ENCODE measurements at regions not wholly inside any gene's neighbourhood (a gene's known extent, or its start where the extent isn't known, plus 50 kb on each side); places are given as distances from the start of the nearest gene placed in this dataset.

- Histone ChIP-seq H3K36me3 (no peaks in the 10 kb centered on the region), H3K9me3 (no peaks in the 10 kb centered on the region), H3K27ac (no peak overlapping the region), H3K4me1 (ENCODE audit: control insufficient read depth in 1 of 2, insufficient read depth in 1 of 2, low read depth in 1 of 2, low read length in 1 of 2) (peaks cover 7% of the 10 kb centered on the region in 2 experiments), H3K27me3 (no peaks in the 10 kb centered on the region), H3K4me3 (ENCODE audit: low read depth in 1 of 2, low read length in 1 of 2) (no peak overlapping the region)
- TF ChIP-seq, protein P1, sequence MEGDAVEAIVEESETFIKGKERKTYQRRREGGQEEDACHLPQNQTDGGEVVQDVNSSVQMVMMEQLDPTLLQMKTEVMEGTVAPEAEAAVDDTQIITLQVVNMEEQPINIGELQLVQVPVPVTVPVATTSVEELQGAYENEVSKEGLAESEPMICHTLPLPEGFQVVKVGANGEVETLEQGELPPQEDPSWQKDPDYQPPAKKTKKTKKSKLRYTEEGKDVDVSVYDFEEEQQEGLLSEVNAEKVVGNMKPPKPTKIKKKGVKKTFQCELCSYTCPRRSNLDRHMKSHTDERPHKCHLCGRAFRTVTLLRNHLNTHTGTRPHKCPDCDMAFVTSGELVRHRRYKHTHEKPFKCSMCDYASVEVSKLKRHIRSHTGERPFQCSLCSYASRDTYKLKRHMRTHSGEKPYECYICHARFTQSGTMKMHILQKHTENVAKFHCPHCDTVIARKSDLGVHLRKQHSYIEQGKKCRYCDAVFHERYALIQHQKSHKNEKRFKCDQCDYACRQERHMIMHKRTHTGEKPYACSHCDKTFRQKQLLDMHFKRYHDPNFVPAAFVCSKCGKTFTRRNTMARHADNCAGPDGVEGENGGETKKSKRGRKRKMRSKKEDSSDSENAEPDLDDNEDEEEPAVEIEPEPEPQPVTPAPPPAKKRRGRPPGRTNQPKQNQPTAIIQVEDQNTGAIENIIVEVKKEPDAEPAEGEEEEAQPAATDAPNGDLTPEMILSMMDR (IDR thresholded peaks at IDR 0.05) = no peak
Measured at GRCh38 chr4:100929758-100930157, 411.9 kb upstream of the EMCN start.

GRCh38 chr4:100929135-100929534, 411.3 kb upstream of the EMCN start:
- H3K4me1 ChIP-seq (ENCODE audit: control insufficient read depth in 1 of 2, insufficient read depth in 1 of 2, low read depth in 1 of 2, low read length in 1 of 2) = peaks cover 7% of the 10 kb centered on the region in 2 experiments
- H3K4me3 ChIP-seq (ENCODE audit: low read depth in 1 of 2, low read length in 1 of 2) = no peak overlapping the region
- TF ChIP-seq, protein P1 (IDR thresholded peaks at IDR 0.05) = no peak
- no peaks in the 10 kb centered on the region for H3K36me3 ChIP-seq
- H3K27me3 ChIP-seq = no peaks in the 10 kb centered on the region
- H3K9me3 ChIP-seq = no peaks in the 10 kb centered on the region
- no peak overlapping the region for H3K27ac ChIP-seq

DNA sequence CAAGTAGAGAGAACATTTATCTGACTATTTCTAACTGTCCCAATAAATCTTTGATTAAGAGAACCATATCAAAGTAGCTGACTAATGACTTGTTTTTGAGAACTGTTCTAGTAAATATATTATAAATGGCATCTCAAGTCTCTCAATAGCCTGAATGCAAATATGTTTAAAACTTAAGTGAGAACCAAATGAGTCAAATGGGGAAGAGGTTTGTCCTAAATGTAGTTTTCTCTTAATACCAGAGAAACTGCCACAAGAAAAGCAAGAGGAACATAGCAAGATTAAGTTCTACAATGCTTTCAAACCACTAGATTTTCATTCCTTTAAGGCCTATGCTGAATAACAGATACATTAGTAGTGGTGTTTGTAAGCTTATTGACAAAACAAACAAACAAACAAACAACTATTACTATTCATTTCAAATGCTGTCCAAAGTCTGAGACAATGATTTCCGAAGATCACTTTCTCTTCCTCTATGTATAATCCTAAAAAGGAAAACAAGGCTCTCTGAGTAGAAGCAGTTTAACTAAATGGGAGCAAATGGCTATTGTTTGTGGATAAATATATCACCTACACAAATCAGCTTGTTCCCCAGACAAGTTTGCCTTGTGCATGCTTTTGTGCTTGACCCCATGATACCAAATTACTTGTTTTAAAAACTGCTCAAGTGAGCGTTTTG, 408.4 kb upstream of the EMCN start:
- TF ChIP-seq, protein P1 (IDR thresholded peaks at IDR 0.05) = no peak
- H3K4me3 ChIP-seq (ENCODE audit: low read depth in 1 of 2, low read length in 1 of 2) = no peak overlapping the region
- H3K4me1 ChIP-seq (ENCODE audit: control insufficient read depth in 1 of 2, insufficient read depth in 1 of 2, low read depth in 1 of 2, low read length in 1 of 2) = no peaks in the 10 kb centered on the region
- H3K27me3 ChIP-seq = no peaks in the 10 kb centered on the region
- no peaks in the 10 kb centered on the region for H3K9me3 ChIP-seq
- H3K36me3 ChIP-seq = no peaks in the 10 kb centered on the region
- no peak overlapping the region for H3K27ac ChIP-seq

DNA sequence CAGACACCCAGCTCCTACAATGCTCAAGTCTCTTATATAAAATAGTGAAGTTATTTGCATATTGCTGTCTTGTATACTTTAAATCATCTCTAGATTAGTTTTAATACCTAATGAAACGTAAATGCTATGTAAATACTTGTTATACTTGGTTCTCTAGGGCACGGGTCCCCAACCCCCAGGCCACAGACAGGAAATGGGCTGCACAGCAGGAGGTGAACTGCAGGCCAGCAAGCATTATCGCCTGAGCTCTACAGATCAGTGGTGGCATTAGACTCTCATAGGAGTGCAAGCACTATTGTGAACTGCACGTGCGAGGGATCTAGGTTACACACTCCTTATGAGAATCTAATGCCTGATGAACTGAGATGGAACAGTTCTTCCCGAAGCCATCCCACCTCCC, 395.9 kb upstream of the EMCN start:
- H3K9me3 ChIP-seq = no peaks in the 10 kb centered on the region
- H3K4me3 ChIP-seq (ENCODE audit: low read depth in 1 of 2, low read length in 1 of 2) = no peak overlapping the region
- H3K4me1 ChIP-seq (ENCODE audit: control insufficient read depth in 1 of 2, insufficient read depth in 1 of 2, low read depth in 1 of 2, low read length in 1 of 2) = no peaks in the 10 kb centered on the region
- no peak overlapping the region for H3K27ac ChIP-seq
- H3K36me3 ChIP-seq = no peaks in the 10 kb centered on the region
- no peaks in the 10 kb centered on the region for H3K27me3 ChIP-seq
- TF ChIP-seq, protein P1 (IDR thresholded peaks at IDR 0.05) = no peak

DNA sequence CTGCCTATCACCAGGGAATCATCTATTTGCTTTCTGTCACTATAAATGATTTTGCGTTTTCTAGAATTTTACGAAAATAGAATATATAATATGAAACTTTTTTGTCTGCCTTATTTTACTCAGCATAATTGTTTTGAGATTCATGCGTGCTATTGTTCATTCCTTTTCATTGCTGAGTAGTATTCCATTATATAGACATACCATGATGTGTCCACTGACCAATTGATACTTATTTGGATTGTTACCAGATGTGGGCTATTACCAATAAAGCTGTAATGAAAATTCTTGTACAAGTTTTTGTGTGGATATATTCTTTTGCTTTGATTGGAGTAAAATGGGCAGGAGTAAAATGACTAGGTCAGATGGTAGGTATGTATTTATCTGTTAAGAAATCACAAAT, 390.7 kb upstream of the EMCN start:
- H3K27ac ChIP-seq = no peak overlapping the region
- TF ChIP-seq, protein P1 (IDR thresholded peaks at IDR 0.05) = no peak
- no peaks in the 10 kb centered on the region for H3K4me1 ChIP-seq (ENCODE audit: control insufficient read depth in 1 of 2, insufficient read depth in 1 of 2, low read depth in 1 of 2, low read length in 1 of 2)
- H3K9me3 ChIP-seq = no peaks in the 10 kb centered on the region
- no peaks in the 10 kb centered on the region for H3K36me3 ChIP-seq
- no peaks in the 10 kb centered on the region for H3K27me3 ChIP-seq
- no peak overlapping the region for H3K4me3 ChIP-seq (ENCODE audit: low read depth in 1 of 2, low read length in 1 of 2)
